Keratinocyte (primary cell): ENCODE measurements at regions not wholly inside any gene's neighbourhood (a gene's known extent, or its start where the extent isn't known, plus 50 kb on each side); places are given as distances from the start of the nearest gene placed in this dataset.

ENCODE experiments used
- EZH2 ChIP-seq: IDR thresholded peaks from one replicate; pipeline ENCODE4 v1.6.1; 2012; ENCODE audit warnings: inconsistent platforms, mild to moderate bottlenecking, low read length, moderate library complexity
- TF ChIP-seq, protein P1 (sequence below), 3 experiments: IDR thresholded peaks in 1 of 3; conservative IDR thresholded peaks in 1 of 3; optimal IDR thresholded peaks in 1 of 3; 2 replicates in 2 of 3; 3 replicates in 1 of 3; pipeline versions ENCODE3 to v1.5.1; 2011; ENCODE audit warnings: low read length in 3 of 3, mild to moderate bottlenecking in 3 of 3, moderate library complexity in 2 of 3, control low read depth in 1 of 3, inconsistent platforms in 1 of 3; ENCODE audit not compliant: insufficient read depth in 2 of 3; ENCODE audit errors: extremely low read depth in 1 of 3

DNA sequence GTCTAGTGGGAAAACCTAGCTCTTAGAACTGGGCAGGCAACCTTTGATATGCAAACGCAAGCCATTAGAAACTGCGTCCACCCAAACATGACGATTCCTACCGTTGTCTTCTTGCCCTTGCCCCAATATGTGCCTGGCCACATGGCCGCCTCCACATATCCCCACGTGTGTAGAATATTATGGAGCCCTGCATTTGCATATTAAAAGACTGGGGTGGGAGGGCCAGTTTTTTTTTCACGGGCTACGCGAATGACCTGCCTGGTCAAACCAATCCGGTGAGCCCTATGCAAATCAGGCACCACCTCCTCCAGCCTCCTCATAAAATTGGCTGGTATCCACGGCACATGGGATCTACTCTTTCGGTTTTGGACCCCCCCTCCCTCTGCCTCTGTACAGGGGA lies 381.0 kb upstream of the RGMA start:
- TF ChIP-seq, protein P1, sequence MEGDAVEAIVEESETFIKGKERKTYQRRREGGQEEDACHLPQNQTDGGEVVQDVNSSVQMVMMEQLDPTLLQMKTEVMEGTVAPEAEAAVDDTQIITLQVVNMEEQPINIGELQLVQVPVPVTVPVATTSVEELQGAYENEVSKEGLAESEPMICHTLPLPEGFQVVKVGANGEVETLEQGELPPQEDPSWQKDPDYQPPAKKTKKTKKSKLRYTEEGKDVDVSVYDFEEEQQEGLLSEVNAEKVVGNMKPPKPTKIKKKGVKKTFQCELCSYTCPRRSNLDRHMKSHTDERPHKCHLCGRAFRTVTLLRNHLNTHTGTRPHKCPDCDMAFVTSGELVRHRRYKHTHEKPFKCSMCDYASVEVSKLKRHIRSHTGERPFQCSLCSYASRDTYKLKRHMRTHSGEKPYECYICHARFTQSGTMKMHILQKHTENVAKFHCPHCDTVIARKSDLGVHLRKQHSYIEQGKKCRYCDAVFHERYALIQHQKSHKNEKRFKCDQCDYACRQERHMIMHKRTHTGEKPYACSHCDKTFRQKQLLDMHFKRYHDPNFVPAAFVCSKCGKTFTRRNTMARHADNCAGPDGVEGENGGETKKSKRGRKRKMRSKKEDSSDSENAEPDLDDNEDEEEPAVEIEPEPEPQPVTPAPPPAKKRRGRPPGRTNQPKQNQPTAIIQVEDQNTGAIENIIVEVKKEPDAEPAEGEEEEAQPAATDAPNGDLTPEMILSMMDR (optimal IDR thresholded peaks at IDR 0.05 in 1 of 3, IDR thresholded peaks at IDR 0.05 in 1 of 3, conservative IDR thresholded peaks at IDR 0.05 in 1 of 3; ENCODE audit: extremely low read depth in 1 of 3, insufficient read depth in 2 of 3, low read length in 3 of 3), result no peak
- TF ChIP-seq EZH2, result no peak
